Esophagus squamous epithelium (tissue), 4 donors: ENCODE measurements at regions not wholly inside any gene's neighbourhood (a gene's known extent, or its start where the extent isn't known, plus 50 kb on each side); places are given as distances from the start of the nearest gene placed in this dataset.

Experiments used
- POLR2A ChIP-seq, 4 donors: fragments of 450-650 bp; IDR thresholded peaks; one replicate each; pipeline ENCODE4 v1.6.1; 2017; ENCODE audit warnings: antibody characterized with exemption in 4 of 4, mild to moderate bottlenecking in 4 of 4, moderate library complexity in 3 of 4
- TF ChIP-seq, protein P1 (sequence below), 6 experiments: fragments of 450-650 bp in 4 of 6; fragments of 200-600 bp in 2 of 6; sonication (generic) in 2 of 6; IDR thresholded peaks; one replicate each; pipeline ENCODE4 v1.5.1; 2016 to 2019; ENCODE audit warnings: antibody characterized with exemption in 6 of 6, mild to moderate bottlenecking in 4 of 6, moderate library complexity in 4 of 6

GRCh38 chr4:167602157-167602556 lies 367.9 kb upstream of the SPOCK3 start:
- TF ChIP-seq, protein P1, sequence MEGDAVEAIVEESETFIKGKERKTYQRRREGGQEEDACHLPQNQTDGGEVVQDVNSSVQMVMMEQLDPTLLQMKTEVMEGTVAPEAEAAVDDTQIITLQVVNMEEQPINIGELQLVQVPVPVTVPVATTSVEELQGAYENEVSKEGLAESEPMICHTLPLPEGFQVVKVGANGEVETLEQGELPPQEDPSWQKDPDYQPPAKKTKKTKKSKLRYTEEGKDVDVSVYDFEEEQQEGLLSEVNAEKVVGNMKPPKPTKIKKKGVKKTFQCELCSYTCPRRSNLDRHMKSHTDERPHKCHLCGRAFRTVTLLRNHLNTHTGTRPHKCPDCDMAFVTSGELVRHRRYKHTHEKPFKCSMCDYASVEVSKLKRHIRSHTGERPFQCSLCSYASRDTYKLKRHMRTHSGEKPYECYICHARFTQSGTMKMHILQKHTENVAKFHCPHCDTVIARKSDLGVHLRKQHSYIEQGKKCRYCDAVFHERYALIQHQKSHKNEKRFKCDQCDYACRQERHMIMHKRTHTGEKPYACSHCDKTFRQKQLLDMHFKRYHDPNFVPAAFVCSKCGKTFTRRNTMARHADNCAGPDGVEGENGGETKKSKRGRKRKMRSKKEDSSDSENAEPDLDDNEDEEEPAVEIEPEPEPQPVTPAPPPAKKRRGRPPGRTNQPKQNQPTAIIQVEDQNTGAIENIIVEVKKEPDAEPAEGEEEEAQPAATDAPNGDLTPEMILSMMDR (IDR thresholded peaks at IDR 0.05): no peak
- TF ChIP-seq POLR2A (IDR thresholded peaks at IDR 0.05): no peak
